ENCODE measurements at regions not wholly inside any gene's neighbourhood (a gene's known extent, or its start where the extent isn't known, plus 50 kb on each side); places are given as distances from the start of the nearest gene placed in this dataset.

DNA sequence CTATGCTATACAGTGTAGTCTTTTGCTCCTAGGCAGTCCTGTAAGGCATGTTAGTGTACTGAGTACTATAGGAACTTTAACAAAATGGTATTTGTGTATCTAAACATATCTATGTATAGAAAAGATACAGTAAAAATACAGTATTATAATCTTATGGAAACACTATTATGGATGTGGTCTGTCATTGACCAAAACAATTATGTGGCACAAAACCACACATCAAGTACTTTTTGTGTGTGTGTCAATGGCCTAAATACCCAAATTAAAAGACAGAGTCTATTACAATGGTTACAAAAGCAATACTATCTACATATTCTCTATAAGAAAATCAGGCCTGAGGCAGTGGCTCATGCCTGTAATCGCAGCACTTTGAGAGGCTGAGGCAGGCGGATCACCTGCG lies 610.2 kb upstream of the NDST4 start:
- Histone ChIP-seq H4K20me1 (ENCODE audit: insufficient read depth, poor library complexity, severe bottlenecking) (no peaks in the 10 kb centered on the region), H2AFZ (no peak overlapping the region), H3K9me3 (ENCODE audit: low read depth) (no peaks in the 10 kb centered on the region), H3K4me2 (no peak overlapping the region), H3K9me2 (replicated peaks; ENCODE audit: insufficient read depth) (no peaks in the 10 kb centered on the region), H3K79me2 (no peaks in the 10 kb centered on the region), H3K4me1 (ENCODE audit: insufficient read depth) (no peaks in the 10 kb centered on the region), H3K36me3 (replicated peaks; ENCODE audit: insufficient read depth, low read depth) (no peaks in the 10 kb centered on the region), H3K4me3 (no peak overlapping the region), H3K27me3 (no peaks in the 10 kb centered on the region), H3K27ac (no peak overlapping the region)
- TF ChIP-seq EZH2phosphoT487 (IDR thresholded peaks at IDR 0.05; ENCODE audit: low read depth, severe bottlenecking, unreplicated experiment) (no peak), EZH2 (IDR thresholded peaks at IDR 0.05; ENCODE audit: borderline replicate concordance) (no peak)
- TF ChIP-seq, protein P1, sequence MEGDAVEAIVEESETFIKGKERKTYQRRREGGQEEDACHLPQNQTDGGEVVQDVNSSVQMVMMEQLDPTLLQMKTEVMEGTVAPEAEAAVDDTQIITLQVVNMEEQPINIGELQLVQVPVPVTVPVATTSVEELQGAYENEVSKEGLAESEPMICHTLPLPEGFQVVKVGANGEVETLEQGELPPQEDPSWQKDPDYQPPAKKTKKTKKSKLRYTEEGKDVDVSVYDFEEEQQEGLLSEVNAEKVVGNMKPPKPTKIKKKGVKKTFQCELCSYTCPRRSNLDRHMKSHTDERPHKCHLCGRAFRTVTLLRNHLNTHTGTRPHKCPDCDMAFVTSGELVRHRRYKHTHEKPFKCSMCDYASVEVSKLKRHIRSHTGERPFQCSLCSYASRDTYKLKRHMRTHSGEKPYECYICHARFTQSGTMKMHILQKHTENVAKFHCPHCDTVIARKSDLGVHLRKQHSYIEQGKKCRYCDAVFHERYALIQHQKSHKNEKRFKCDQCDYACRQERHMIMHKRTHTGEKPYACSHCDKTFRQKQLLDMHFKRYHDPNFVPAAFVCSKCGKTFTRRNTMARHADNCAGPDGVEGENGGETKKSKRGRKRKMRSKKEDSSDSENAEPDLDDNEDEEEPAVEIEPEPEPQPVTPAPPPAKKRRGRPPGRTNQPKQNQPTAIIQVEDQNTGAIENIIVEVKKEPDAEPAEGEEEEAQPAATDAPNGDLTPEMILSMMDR (IDR thresholded peaks at IDR 0.05; ENCODE audit: poor library complexity): no peak
- no peak for DNase-seq (ENCODE audit: low spot score)
- 95% methylated on average over 3 of the region's 3 CpGs for WGBS (ENCODE audit: low lambda C conversion rate, missing lambda C conversion rate)

GRCh38 chr4:115720611-115721010 lies 607.2 kb upstream of the NDST4 start:
- Histone ChIP-seq H2AFZ (no peak overlapping the region), H3K36me3 (replicated peaks; ENCODE audit: insufficient read depth, low read depth) (no peaks in the 10 kb centered on the region), H3K79me2 (no peaks in the 10 kb centered on the region), H3K27me3 (no peaks in the 10 kb centered on the region), H3K4me3 (no peak overlapping the region), H4K20me1 (ENCODE audit: insufficient read depth, poor library complexity, severe bottlenecking) (no peaks in the 10 kb centered on the region), H3K9me2 (replicated peaks; ENCODE audit: insufficient read depth) (no peaks in the 10 kb centered on the region), H3K9me3 (ENCODE audit: low read depth) (no peaks in the 10 kb centered on the region), H3K27ac (no peak overlapping the region), H3K4me1 (ENCODE audit: insufficient read depth) (no peaks in the 10 kb centered on the region), H3K4me2 (no peak overlapping the region)
- TF ChIP-seq EZH2 (IDR thresholded peaks at IDR 0.05; ENCODE audit: borderline replicate concordance) (no peak), EZH2phosphoT487 (IDR thresholded peaks at IDR 0.05; ENCODE audit: low read depth, severe bottlenecking, unreplicated experiment) (no peak)
- TF ChIP-seq, protein P1 (IDR thresholded peaks at IDR 0.05; ENCODE audit: poor library complexity): no peak
- 54% methylated on average over 1 of the region's 1 CpG for WGBS (ENCODE audit: low lambda C conversion rate, missing lambda C conversion rate)
- DNase-seq (ENCODE audit: low spot score): no peak

DNA sequence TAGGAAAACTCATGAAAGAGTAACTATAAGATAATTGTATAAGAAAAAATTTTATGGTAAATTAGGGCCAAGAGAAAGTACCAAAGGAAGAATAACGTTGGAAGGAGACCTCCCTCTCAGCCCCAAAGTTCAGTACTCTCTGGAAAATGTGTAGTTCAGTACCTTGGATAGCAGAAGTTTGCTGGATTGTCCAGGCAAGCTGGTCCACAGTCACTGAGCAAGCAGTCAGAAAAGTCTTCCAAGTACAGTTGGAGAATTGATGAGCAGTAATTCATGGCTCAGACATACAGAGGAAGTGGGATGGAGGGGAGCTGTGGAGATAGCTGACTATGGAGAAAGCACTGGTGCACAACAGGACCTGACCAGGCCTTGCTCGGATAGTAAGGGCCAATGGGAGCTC lies 598.2 kb upstream of the NDST4 start:
- H3K9me3 ChIP-seq (ENCODE audit: low read depth): no peaks in the 10 kb centered on the region
- peak; percentile 13 for DNase-seq (ENCODE audit: low spot score)
- WGBS (ENCODE audit: low lambda C conversion rate, missing lambda C conversion rate): 77% methylated on average over 2 of the region's 2 CpGs
- no peaks in the 10 kb centered on the region for H3K4me1 ChIP-seq (ENCODE audit: insufficient read depth)
- H3K36me3 ChIP-seq (replicated peaks; ENCODE audit: insufficient read depth, low read depth): no peaks in the 10 kb centered on the region
- no peaks in the 10 kb centered on the region for H3K9me2 ChIP-seq (replicated peaks; ENCODE audit: insufficient read depth)
- H4K20me1 ChIP-seq (ENCODE audit: insufficient read depth, poor library complexity, severe bottlenecking): no peaks in the 10 kb centered on the region
- no peak overlapping the region for H3K27ac ChIP-seq
- no peak overlapping the region for H2AFZ ChIP-seq
- H3K79me2 ChIP-seq: no peaks in the 10 kb centered on the region
- no peak overlapping the region for H3K4me3 ChIP-seq
- TF ChIP-seq EZH2phosphoT487 (IDR thresholded peaks at IDR 0.05; ENCODE audit: low read depth, severe bottlenecking, unreplicated experiment) (no peak), EZH2 (IDR thresholded peaks at IDR 0.05; ENCODE audit: borderline replicate concordance) (no peak)
- TF ChIP-seq, protein P1 (IDR thresholded peaks at IDR 0.05; ENCODE audit: poor library complexity): no peak
- no peak overlapping the region for H3K4me2 ChIP-seq
- H3K27me3 ChIP-seq: no peaks in the 10 kb centered on the region

DNA sequence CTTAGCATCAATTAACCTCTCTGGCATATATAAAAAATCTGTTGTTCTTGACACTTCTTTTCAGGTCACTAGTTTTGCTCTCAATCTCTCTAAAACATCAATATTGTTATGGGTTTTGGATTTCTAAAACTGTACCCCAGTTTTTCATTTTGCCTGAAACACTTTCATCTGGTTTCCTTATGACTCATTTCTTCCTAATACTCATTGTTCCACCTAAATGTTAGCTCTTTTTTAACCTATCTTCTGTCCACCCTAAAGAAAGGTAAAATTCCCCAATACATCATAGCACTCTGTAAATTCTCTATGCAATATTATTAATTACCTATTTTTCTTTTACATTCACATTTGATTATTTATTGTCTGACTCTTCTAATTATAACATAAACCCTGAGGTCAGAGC lies 575.5 kb upstream of the NDST4 start:
- H3K4me3 ChIP-seq: no peak overlapping the region
- H4K20me1 ChIP-seq (ENCODE audit: insufficient read depth, poor library complexity, severe bottlenecking): no peaks in the 10 kb centered on the region
- H3K4me2 ChIP-seq: no peak overlapping the region
- no peaks in the 10 kb centered on the region for H3K9me3 ChIP-seq (ENCODE audit: low read depth)
- H3K79me2 ChIP-seq: no peaks in the 10 kb centered on the region
- H3K9me2 ChIP-seq (replicated peaks; ENCODE audit: insufficient read depth): no peaks in the 10 kb centered on the region
- DNase-seq (ENCODE audit: low spot score): no peak
- H2AFZ ChIP-seq: no peak overlapping the region
- no peaks in the 10 kb centered on the region for H3K36me3 ChIP-seq (replicated peaks; ENCODE audit: insufficient read depth, low read depth)
- no peak overlapping the region for H3K27ac ChIP-seq
- no peaks in the 10 kb centered on the region for H3K4me1 ChIP-seq (ENCODE audit: insufficient read depth)
- no peak for TF ChIP-seq EZH2 (IDR thresholded peaks at IDR 0.05; ENCODE audit: borderline replicate concordance)
- no peak for TF ChIP-seq EZH2phosphoT487 (IDR thresholded peaks at IDR 0.05; ENCODE audit: low read depth, severe bottlenecking, unreplicated experiment)
- TF ChIP-seq, protein P1 (IDR thresholded peaks at IDR 0.05; ENCODE audit: poor library complexity): no peak
- no peaks in the 10 kb centered on the region for H3K27me3 ChIP-seq

Measured in hepatocyte (in vitro differentiated cells).